SJSA1 (cell line): ENCODE measurements at regions not wholly inside any gene's neighbourhood (a gene's known extent, or its start where the extent isn't known, plus 50 kb on each side); places are given as distances from the start of the nearest gene placed in this dataset.

Experiments used
- DNase-seq, 2 experiments: peaks; one replicate each; pipeline ENCODE4 v3.0.0-alpha.2; 2015 to 2020; ENCODE audit warnings: low spot score in 2 of 2, low read depth in 1 of 2
- H3K27ac ChIP-seq: fragments of 250-450 bp; sonication (Bioruptor Pico); 2 replicates; pipeline ENCODE4 v1.5.1; 2020; ENCODE audit warnings: mild to moderate bottlenecking, moderate library complexity
- H3K27me3 ChIP-seq: fragments of 250-450 bp; sonication (Bioruptor Pico); replicated peaks from 2 replicates; pipeline ENCODE4 v1.5.1; 2020; ENCODE audit warnings: mild to moderate bottlenecking, moderate library complexity
- H3K36me3 ChIP-seq: fragments of 250-450 bp; sonication (Bioruptor Pico); 2 replicates; pipeline ENCODE4 v1.5.1; 2020; ENCODE audit warnings: mild to moderate bottlenecking
- H3K4me1 ChIP-seq: fragments of 250-450 bp; sonication (Bioruptor Pico); replicated peaks from 2 replicates; pipeline ENCODE4 v1.6.1; 2021; ENCODE audit warnings: mild to moderate bottlenecking
- H3K4me3 ChIP-seq: fragments of 250-450 bp; sonication (Bioruptor Pico); 2 replicates; pipeline ENCODE4 v1.5.1; 2020; ENCODE audit warnings: mild to moderate bottlenecking
- H3K9me3 ChIP-seq: fragments of 250-450 bp; sonication (Bioruptor Pico); replicated peaks from 2 replicates; pipeline ENCODE4 v1.5.1; 2020; ENCODE audit warnings: mild to moderate bottlenecking

DNA sequence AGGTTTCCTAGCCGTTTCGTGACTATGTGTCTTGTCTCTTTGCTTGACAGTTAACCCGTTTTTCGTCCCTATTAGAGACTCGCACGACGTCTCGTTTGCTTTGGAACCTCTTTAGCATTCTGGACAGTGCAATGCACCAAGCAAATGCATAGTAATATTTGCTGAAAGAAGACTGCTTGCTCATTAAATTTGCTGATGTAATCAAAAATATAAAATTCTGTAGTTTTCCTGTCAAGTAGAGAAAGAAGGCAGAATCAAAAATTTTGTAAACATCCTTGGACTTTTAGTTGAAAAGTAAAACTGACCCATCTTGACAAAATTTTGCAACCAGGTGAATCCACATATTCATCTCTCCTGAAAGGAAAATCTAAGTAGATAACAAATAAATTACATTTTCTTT is 106.9 kb upstream of the RAPGEF2 start:
- Histone ChIP-seq H3K27me3 (no peaks in the 10 kb centered on the region), H3K36me3 (no peaks in the 10 kb centered on the region), H3K27ac (no peak overlapping the region), H3K9me3 (no peaks in the 10 kb centered on the region), H3K4me1 (peaks cover 19% of the 10 kb centered on the region), H3K4me3 (no peak overlapping the region)
- no peak for DNase-seq

DNA sequence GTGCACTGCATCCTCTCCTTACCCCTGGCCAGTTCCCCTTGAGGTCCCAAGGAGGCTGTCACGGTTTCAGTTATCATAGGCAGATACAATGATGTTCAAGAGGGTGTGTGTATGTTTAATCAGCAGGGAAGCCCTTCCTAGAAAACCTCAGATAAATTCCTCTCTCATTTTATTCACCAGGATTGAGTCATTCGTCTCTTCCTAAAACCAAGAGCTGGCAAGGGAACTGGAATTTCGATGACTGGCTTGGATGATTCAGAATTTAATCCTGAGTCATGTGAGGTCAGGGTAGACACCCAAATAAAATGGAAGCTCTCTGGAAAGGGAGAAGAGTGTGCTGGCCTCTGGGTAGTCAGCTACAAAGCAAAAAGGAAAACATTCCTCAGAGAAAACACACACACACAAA is 106.2 kb upstream of the RAPGEF2 start:
- no peaks in the 10 kb centered on the region for H3K36me3 ChIP-seq
- no peaks in the 10 kb centered on the region for H3K9me3 ChIP-seq
- H3K4me1 ChIP-seq: peaks cover 19% of the 10 kb centered on the region
- DNase-seq: peak; percentile 76 to 95
- H3K27ac ChIP-seq: peak overlapping the region; percentile 62
- no peaks in the 10 kb centered on the region for H3K27me3 ChIP-seq
- no peak overlapping the region for H3K4me3 ChIP-seq

DNA sequence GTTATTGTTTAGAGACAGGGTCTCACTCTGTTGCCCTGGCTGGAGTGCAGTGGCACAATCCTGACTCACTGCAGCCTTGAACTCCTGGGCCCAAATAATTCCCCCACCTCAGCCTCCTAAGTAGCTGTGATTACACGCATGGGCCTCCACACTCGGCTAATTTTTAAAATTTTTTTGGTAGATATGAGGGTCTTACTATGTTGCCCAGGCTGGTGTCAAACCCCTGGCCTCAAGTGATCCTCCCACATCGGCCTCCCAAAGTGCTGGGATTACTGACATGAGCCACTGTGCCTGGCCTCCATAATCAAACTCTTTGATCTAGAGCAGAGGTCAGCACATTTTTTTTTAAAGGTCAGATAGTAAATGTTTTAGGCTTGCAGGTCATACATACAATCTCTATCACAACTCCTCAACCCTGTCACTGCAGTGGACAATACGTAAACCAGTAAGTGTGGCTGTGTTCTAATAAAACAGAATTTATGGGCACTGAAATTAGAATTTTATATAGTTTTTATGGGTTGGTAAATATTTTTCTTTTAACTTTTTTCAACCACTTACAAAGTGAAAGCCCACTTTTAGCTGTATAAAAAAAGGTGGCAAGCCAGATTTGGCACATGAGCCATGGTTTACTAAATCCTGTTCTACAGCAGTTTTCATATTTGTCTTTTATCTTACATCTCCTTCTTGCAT is 105.1 kb upstream of the RAPGEF2 start:
- Histone ChIP-seq H3K4me3 (no peak overlapping the region), H3K27ac (peak overlapping the region; percentile 62), H3K36me3 (no peaks in the 10 kb centered on the region), H3K9me3 (no peaks in the 10 kb centered on the region), H3K4me1 (peaks cover 19% of the 10 kb centered on the region), H3K27me3 (no peaks in the 10 kb centered on the region)
- no peak for DNase-seq

DNA sequence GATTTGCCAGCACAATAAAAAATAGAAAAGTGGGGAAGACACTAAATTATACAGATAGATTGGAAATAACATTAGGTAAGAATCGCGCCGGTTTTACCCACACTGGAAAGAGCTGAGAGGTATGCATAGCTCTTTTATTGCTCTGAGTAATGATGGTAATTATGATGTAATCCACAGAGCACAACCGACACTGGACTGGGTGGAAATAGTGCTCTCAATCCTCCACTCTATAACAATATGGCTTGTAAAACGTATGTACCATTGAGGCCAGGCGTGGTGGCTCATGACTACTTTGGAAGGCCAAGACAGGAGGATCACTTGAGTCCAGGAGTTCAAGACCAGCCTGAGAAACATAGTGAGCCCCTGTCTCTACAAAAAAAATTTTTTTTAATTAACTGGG is 104.3 kb upstream of the RAPGEF2 start:
- no peak for DNase-seq
- Histone ChIP-seq H3K4me1 (peaks cover 19% of the 10 kb centered on the region), H3K27ac (no peak overlapping the region; the same call in 1 of the 2 replicates), H3K4me3 (no peak overlapping the region), H3K27me3 (no peaks in the 10 kb centered on the region), H3K9me3 (no peaks in the 10 kb centered on the region), H3K36me3 (no peaks in the 10 kb centered on the region)

DNA sequence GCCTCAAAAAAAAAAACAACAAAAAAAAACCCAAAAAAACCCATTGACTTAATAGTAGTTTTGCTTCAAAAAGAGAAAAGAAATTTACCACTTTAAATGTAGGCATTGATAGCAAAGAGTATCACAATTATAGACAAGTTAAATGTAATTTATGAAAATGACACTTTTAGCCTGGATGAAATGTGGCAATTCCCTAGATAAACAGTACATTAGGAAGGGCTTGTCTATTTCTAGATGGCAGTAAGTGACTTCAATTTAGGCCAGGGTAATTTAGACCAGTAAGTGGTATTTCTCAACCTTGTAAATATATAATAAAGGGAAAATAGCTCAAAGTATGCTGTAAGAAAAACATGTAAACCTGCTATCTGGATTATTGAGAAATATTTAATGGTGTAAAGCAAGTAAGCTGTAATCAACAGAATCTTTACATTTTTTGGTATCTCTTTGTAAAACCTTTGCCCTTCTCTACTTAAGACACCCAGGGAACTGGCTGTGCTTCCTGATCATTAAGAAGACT is 103.7 kb upstream of the RAPGEF2 start:
- Histone ChIP-seq H3K4me1 (peaks cover 19% of the 10 kb centered on the region), H3K27me3 (no peaks in the 10 kb centered on the region), H3K4me3 (no peak overlapping the region), H3K36me3 (no peaks in the 10 kb centered on the region), H3K9me3 (no peaks in the 10 kb centered on the region), H3K27ac (no peak overlapping the region)
- no peak for DNase-seq

DNA sequence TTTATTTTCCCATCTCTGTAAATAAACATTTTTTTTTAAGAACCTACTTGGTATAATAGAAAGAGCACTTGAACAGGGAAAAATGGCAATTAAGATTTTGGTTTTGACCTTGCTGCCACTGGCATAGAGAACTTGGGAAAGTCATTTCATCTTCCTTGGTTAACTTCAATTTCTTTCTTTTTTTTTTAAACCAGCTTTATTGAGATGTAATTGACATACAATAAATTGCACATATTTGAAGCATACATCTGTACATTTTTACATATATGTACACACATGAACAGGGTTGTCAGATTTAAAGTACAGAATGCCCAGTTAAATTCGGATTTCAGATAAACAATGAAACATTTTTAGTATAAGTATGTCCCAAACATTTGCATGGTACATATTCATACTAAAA is 103.0 kb upstream of the RAPGEF2 start:
- Histone ChIP-seq H3K4me1 (peaks cover 19% of the 10 kb centered on the region), H3K27ac (no peak overlapping the region), H3K9me3 (no peaks in the 10 kb centered on the region), H3K4me3 (no peak overlapping the region), H3K36me3 (no peaks in the 10 kb centered on the region), H3K27me3 (no peaks in the 10 kb centered on the region)
- DNase-seq: no peak

DNA sequence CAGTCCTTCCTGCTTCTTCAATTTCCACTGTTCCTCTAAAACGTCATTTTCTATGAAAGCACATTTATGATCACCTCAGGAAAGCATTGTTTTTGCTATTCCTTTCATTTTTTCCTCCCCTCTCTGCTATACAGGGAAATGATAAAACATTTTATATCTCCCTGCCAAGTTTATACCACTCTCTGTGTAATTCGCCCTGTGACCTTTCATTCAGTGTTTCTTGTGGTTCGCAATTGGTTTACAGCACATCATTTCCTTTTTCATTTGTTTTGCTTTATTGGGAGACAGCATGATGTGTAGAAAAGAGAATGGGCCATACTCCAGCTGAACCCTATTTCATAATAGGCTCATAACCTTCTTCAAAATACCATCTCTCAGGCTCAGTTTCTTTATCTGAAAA is 99.9 kb upstream of the RAPGEF2 start:
- H3K27ac ChIP-seq: no peak overlapping the region
- peaks cover 11% of the 10 kb centered on the region for H3K4me1 ChIP-seq
- no peaks in the 10 kb centered on the region for H3K9me3 ChIP-seq
- no peaks in the 10 kb centered on the region for H3K36me3 ChIP-seq
- no peaks in the 10 kb centered on the region for H3K27me3 ChIP-seq
- H3K4me3 ChIP-seq: no peak overlapping the region
- DNase-seq: no peak

DNA sequence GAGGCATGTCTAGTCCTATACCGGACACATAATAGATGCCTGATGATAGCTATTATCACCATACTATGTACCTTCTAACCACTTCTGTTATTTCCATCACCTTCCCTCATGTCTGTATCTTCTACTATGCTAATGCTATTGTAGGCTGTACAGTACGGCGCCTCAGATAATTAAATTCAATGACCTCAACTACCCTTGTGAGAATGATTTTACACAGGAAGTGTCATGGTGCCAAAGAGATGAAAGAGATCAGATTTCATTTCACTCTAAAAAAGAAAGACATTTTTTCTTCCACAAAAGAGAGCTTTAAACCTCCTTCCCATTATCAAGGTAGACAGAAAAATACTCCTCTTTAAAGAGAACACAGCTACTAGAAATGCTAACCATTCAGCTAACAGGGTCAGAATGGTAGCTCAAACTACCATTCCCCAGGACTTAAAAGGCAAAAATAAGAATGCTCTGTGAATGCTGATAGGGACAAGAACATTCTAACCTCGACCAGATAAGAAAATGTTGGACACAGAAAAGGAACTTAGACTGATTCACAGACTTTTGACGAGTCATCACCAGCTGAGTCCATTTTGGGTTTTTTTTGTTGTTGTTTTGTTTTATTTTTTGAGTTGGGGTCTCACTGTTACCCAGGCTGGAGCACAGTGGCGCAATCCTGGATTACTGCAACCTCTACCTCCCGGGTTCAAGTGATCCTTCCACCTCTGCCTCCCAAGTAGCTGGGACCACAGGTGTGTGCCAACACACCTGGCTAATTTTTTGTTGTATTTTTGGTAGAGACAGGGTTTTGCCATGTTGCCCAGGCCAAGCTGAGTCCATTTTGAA is 99.2 kb upstream of the RAPGEF2 start:
- no peak overlapping the region for H3K27ac ChIP-seq
- peaks cover 6% of the 10 kb centered on the region for H3K4me1 ChIP-seq
- no peak for DNase-seq
- H3K27me3 ChIP-seq: no peaks in the 10 kb centered on the region
- no peaks in the 10 kb centered on the region for H3K9me3 ChIP-seq
- H3K36me3 ChIP-seq: no peaks in the 10 kb centered on the region
- no peak overlapping the region for H3K4me3 ChIP-seq

DNA sequence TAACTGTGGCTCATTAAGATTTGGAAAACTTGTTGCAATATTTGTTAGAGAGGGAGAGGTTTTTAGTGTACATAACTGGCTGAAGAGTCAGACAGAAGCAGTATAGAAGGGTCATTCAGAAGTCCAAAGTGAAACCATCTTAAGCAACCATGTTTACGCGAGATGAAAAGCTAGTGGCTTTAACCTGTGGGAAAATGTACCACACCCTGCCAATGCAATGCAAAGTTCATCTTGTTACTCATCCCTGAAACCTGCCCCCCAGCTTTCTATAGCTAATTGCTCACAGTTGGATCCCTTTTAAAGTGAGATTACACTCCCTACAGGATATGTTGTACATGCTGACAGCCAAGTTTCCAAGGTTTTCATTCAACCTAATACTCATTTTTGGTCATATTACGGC is 96.7 kb upstream of the RAPGEF2 start:
- DNase-seq: no peak
- no peaks in the 10 kb centered on the region for H3K36me3 ChIP-seq
- 0 out of 2 replicates have a peak, but pooled peaks cover 5% of the 10 kb centered on the region for H3K4me1 ChIP-seq
- no peak overlapping the region for H3K27ac ChIP-seq
- H3K9me3 ChIP-seq: no peaks in the 10 kb centered on the region
- no peaks in the 10 kb centered on the region for H3K27me3 ChIP-seq
- no peak overlapping the region for H3K4me3 ChIP-seq

DNA sequence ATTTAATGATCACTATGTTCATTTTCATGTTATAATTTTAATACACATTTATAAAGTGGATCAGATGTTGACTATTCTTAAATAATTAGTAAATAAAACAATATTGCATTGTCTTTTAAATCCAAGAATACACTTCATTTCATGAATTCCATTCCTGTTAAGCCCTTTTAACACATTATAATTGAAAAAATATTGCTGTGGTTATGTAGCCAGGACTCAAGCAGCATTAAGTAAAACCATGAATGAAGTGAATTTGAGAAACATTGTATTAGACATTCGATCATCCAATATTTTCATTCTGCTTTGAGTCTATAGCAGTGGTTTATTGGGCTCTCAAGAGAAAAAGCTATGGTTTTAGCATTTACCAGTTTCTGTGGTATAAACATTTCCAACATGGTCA is 94.2 kb upstream of the RAPGEF2 start:
- Histone ChIP-seq H3K4me3 (no peak overlapping the region), H3K4me1 (0 out of 2 replicates have a peak, but pooled peaks cover 5% of the 10 kb centered on the region), H3K9me3 (no peaks in the 10 kb centered on the region), H3K36me3 (no peaks in the 10 kb centered on the region), H3K27me3 (no peaks in the 10 kb centered on the region), H3K27ac (no peak overlapping the region)
- DNase-seq: no peak

DNA sequence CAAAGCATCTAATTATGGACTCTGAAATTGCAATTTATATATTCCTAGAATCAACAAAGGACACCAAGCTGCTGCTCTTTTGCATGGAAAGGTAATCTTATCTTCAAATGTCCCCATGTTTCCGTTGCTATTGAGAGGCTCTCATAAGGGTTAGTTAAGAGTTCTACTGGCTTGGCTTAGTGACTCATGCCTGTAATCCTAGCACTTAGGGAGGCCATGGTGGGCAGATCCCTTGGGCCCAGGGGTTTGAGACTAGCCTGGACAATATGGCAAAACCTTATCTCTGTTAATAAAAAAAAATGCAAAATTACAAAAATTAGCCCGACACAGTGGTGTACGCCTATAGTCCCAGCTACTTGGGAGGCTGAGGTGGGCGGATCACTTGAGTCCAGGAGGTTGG is 93.4 kb upstream of the RAPGEF2 start:
- Histone ChIP-seq H3K27me3 (no peaks in the 10 kb centered on the region), H3K36me3 (no peaks in the 10 kb centered on the region), H3K4me3 (no peak overlapping the region), H3K4me1 (0 out of 2 replicates have a peak, but pooled peaks cover 5% of the 10 kb centered on the region), H3K9me3 (no peaks in the 10 kb centered on the region), H3K27ac (no peak overlapping the region)
- DNase-seq: no peak

DNA sequence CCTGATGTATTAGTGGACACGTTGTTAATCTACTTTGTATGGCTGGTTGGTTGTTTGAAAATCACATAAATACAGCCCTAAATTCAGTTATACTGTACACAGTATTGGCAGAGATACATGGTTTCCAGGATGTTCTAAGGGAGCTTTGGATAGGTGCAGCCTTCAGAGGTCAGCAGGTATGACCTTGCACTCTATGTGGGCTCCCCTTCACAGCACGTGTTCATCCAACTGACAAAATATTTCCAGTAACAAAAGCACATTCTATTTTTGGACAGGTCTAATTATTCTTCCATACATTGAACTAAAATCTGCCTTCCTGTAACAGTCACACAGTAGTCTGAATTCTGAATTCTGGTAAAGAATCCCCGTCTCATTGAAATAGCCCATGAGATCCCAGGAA is 92.8 kb upstream of the RAPGEF2 start:
- Histone ChIP-seq H3K4me1 (0 out of 2 replicates have a peak, but pooled peaks cover 5% of the 10 kb centered on the region), H3K4me3 (no peak overlapping the region), H3K27ac (no peak overlapping the region), H3K36me3 (no peaks in the 10 kb centered on the region), H3K9me3 (no peaks in the 10 kb centered on the region), H3K27me3 (no peaks in the 10 kb centered on the region)
- no peak for DNase-seq

DNA sequence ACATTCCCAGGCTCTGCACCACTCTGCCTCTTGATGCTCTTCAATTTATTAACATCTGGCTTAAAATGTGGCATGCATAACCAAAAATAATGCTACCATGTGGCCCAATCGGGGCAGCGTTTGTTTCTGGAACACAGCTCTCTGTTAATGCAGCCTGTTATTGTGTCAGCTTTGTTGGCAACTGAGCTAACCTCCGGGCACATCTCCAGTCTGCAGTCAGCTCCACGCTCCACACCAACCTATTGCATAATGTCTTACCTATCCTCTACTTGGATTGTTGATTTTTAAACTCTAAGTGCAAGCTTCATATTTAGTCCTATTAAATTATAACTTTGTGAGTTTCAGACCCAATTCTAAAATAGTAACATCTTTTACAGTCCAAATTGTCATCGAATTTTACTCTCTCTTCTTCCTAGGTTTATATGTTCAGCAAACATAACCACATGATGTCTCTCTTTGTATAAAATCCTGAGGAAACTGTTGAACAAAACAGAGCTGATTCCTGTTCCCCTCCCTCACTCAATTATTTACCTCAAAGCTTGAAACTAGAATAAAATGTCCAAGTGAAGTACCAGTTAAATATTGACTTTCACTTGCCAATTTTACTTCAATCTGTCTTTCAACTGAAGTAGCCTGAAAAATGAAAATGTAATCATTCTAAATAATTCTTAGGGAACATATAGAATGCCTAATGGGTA is 92.2 kb upstream of the RAPGEF2 start:
- Histone ChIP-seq H3K4me3 (no peak overlapping the region), H3K27ac (no peak overlapping the region), H3K36me3 (no peaks in the 10 kb centered on the region), H3K9me3 (no peaks in the 10 kb centered on the region), H3K4me1 (0 out of 2 replicates have a peak, but pooled peaks cover 5% of the 10 kb centered on the region), H3K27me3 (no peaks in the 10 kb centered on the region)
- no peak for DNase-seq

DNA sequence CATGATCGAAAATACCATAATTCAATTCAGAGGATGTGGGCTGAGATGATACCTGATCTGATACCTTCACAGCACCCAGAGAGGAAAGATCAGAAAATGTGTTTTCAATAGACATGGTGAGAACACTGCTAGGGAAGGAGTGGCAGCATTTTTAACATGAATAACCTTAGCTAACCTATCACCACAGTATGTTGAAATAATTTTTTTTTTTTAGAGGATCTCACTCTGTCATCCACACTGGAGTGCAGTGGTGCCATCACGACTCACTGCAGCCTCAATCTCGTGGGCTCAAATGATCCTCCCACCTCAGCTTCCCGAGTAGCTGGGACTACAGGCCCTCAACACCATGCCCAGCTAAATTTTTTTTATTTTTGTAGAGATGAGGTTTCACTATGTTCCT is 90.5 kb upstream of the RAPGEF2 start:
- Histone ChIP-seq H3K27ac (no peak overlapping the region), H3K9me3 (no peaks in the 10 kb centered on the region), H3K4me1 (no peaks in the 10 kb centered on the region; the same call in 1 of the 2 replicates), H3K27me3 (no peaks in the 10 kb centered on the region), H3K36me3 (no peaks in the 10 kb centered on the region), H3K4me3 (no peak overlapping the region)
- DNase-seq: no peak
